ENCODE measurements at regions not wholly inside any gene's neighbourhood (a gene's known extent, or its start where the extent isn't known, plus 50 kb on each side); places are given as distances from the start of the nearest gene placed in this dataset.

- no peaks in the 10 kb centered on the region for H4K20me1 ChIP-seq (ENCODE audit: insufficient read depth)
- no peaks in the 10 kb centered on the region for H3K79me2 ChIP-seq (ENCODE audit: low read depth)
- H3K4me3 ChIP-seq: no peak overlapping the region
- H3K27ac ChIP-seq: no peak overlapping the region
- CTCF ChIA-PET: no interaction called here
- no TSS peak for BruUV-seq (replicated peaks)
- H3K9me2 ChIP-seq (ENCODE audit: insufficient read depth): no peaks in the 10 kb centered on the region
- no peak for TF ChIP-seq CTCF (conservative IDR thresholded peaks at IDR 0.05)
- no peak for TF ChIP-seq EZH2 (IDR thresholded peaks at IDR 0.05; ENCODE audit: low read depth)
- no peaks in the 10 kb centered on the region for H3K36me3 ChIP-seq (ENCODE audit: low read depth)
- no peaks in the 10 kb centered on the region for H3K27me3 ChIP-seq (ENCODE audit: insufficient read depth, low read depth)
- no peak overlapping the region for H3K4me2 ChIP-seq
- DNase-seq: no peak
- H3K9me3 ChIP-seq (ENCODE audit: insufficient read depth, low read depth): no peaks in the 10 kb centered on the region
- no peaks in the 10 kb centered on the region for H3F3A ChIP-seq (ENCODE audit: insufficient read depth, low read depth)
- intact Hi-C loops (cut with micrococcal nuclease; ENCODE audit: unreplicated experiment): no loop called here
- no peak overlapping the region for H2AFZ ChIP-seq
- no peaks in the 10 kb centered on the region for H3K4me1 ChIP-seq (replicated peaks; ENCODE audit: insufficient read depth)
- POLR2A ChIA-PET (ENCODE audit: unreplicated experiment): no interaction called here
Observed at GRCh38 chr20:55919319-55919718, 86.0 kb downstream of the CBLN4 start.

- DNase-seq: no peak
- Histone ChIP-seq H3K9me2 (ENCODE audit: insufficient read depth) (no peaks in the 10 kb centered on the region), H4K20me1 (ENCODE audit: insufficient read depth) (no peaks in the 10 kb centered on the region), H3K4me2 (no peak overlapping the region), H3K4me3 (no peak overlapping the region), H2AFZ (no peak overlapping the region), H3K27ac (no peak overlapping the region), H3F3A (ENCODE audit: insufficient read depth, low read depth) (no peaks in the 10 kb centered on the region), H3K9me3 (ENCODE audit: insufficient read depth, low read depth) (no peaks in the 10 kb centered on the region), H3K27me3 (ENCODE audit: insufficient read depth, low read depth) (no peaks in the 10 kb centered on the region), H3K4me1 (replicated peaks; ENCODE audit: insufficient read depth) (no peaks in the 10 kb centered on the region), H3K79me2 (ENCODE audit: low read depth) (no peaks in the 10 kb centered on the region), H3K36me3 (ENCODE audit: low read depth) (no peaks in the 10 kb centered on the region)
- POLR2A ChIA-PET (ENCODE audit: unreplicated experiment): no interaction called here
- no TSS peak for BruUV-seq (replicated peaks)
- TF ChIP-seq EZH2 (IDR thresholded peaks at IDR 0.05; ENCODE audit: low read depth) (no peak), CTCF (conservative IDR thresholded peaks at IDR 0.05) (no peak)
- intact Hi-C loops (cut with micrococcal nuclease; ENCODE audit: unreplicated experiment): no loop called here
- CTCF ChIA-PET: no interaction called here
Observed at GRCh38 chr20:55918471-55918870, 86.8 kb downstream of the CBLN4 start.

- intact Hi-C loops (cut with micrococcal nuclease; ENCODE audit: unreplicated experiment): no loop called here
- no peak for DNase-seq
- no TSS peak for BruUV-seq (replicated peaks)
Observed at GRCh38 chr20:55893031-55893430, 112.3 kb downstream of the CBLN4 start.

More at GRCh38 chr20:55893031-55893430, 112.3 kb downstream of the CBLN4 start:
- no peaks in the 10 kb centered on the region for H4K20me1 ChIP-seq (ENCODE audit: insufficient read depth)
- POLR2A ChIA-PET (ENCODE audit: unreplicated experiment): no interaction called here
- H3K27ac ChIP-seq: no peak overlapping the region
- H3K79me2 ChIP-seq (ENCODE audit: low read depth): no peaks in the 10 kb centered on the region
- H3K4me2 ChIP-seq: no peak overlapping the region
- no peak for TF ChIP-seq EZH2 (IDR thresholded peaks at IDR 0.05; ENCODE audit: low read depth)
- no peak for TF ChIP-seq CTCF (conservative IDR thresholded peaks at IDR 0.05)
- CTCF ChIA-PET: no interaction called here
- no peaks in the 10 kb centered on the region for H3K36me3 ChIP-seq (ENCODE audit: low read depth)
- no peak overlapping the region for H2AFZ ChIP-seq
- no peaks in the 10 kb centered on the region for H3F3A ChIP-seq (ENCODE audit: insufficient read depth, low read depth)
- no peaks in the 10 kb centered on the region for H3K4me1 ChIP-seq (replicated peaks; ENCODE audit: insufficient read depth)
- no peaks in the 10 kb centered on the region; the same call in 1 of the 2 replicates for H3K9me2 ChIP-seq (ENCODE audit: insufficient read depth)
- no peaks in the 10 kb centered on the region for H3K27me3 ChIP-seq (ENCODE audit: insufficient read depth, low read depth)
- no peaks in the 10 kb centered on the region for H3K9me3 ChIP-seq (ENCODE audit: insufficient read depth, low read depth)
- no peak overlapping the region for H3K4me3 ChIP-seq

Measured in PC-9 (cell line).